ENCODE measurements at regions not wholly inside any gene's neighbourhood (a gene's known extent, or its start where the extent isn't known, plus 50 kb on each side); places are given as distances from the start of the nearest gene placed in this dataset.

- ChIA-PET RAD21 (ENCODE audit: unreplicated experiment) (no interaction called here), SMC1A (ENCODE audit: uncharacterized antibody, unreplicated experiment) (interaction anchor here (1.2 kb wide), 1 partner anchor 18 kb away, joined by 3 read pairs; no protein-coding TSS in a partner anchor)
Measured at GRCh38 chr6:104421650-104422049, 438.1 kb downstream of the HACE1 start.

More at GRCh38 chr6:104421650-104422049, 438.1 kb downstream of the HACE1 start:
- Histone ChIP-seq H3K4me3 (no peak overlapping the region), H3K36me3 (ENCODE audit: control insufficient read depth in 2 of 2, insufficient read depth in 2 of 2, low read length in 1 of 2) (no peaks in the 10 kb centered on the region), H3K4me2 (ENCODE audit: control insufficient read depth, insufficient read depth) (no peak overlapping the region), H3K4me1 (ENCODE audit: control insufficient read depth, insufficient read depth, low read length) (no peaks in the 10 kb centered on the region), H4K20me1 (ENCODE audit: control insufficient read depth, insufficient read depth) (no peaks in the 10 kb centered on the region), H3K9me3 (replicated peaks; ENCODE audit: control insufficient read depth, insufficient read depth, low read length) (no peaks in the 10 kb centered on the region), H3K27me3 (replicated peaks in 1 of 2; ENCODE audit: control insufficient read depth in 2 of 2, insufficient read depth in 2 of 2, low read length in 1 of 2) (no peaks in the 10 kb centered on the region), H3K9ac (ENCODE audit: control insufficient read depth, insufficient read depth, low read length) (no peak overlapping the region), H2AFZ (ENCODE audit: control insufficient read depth, low read depth, low read length) (no peak overlapping the region), H3K27ac (ENCODE audit: control insufficient read depth, insufficient read depth) (no peak overlapping the region), H3K79me2 (ENCODE audit: control insufficient read depth, insufficient read depth, low read length) (no peaks in the 10 kb centered on the region)
- ATAC-seq (no peak), FAIRE-seq (no peak), DNase-seq (ENCODE audit: low read depth, low spot score) (no peak)
- WGBS (ENCODE audit: insufficient coverage, insufficient replicate concordance, low lambda C conversion rate, missing lambda C conversion rate), result 0% methylated on average over 4 of the region's 4 CpGs
- CTCF ChIA-PET, result no interaction called here
- in situ Hi-C loops (cut with MboI), result no loop called here
- no TSS peak for BruUV-seq (replicated peaks)
- POLR2A ChIA-PET, result no interaction called here
- TF ChIP-seq SIN3A (IDR thresholded peaks at IDR 0.05; ENCODE audit: low read depth, low read length) (no peak), MLLT1 (IDR thresholded peaks at IDR 0.05) (no peak), POU2F2 (IDR thresholded peaks at IDR 0.05; ENCODE audit: borderline replicate concordance, low read depth, low read length) (no peak), NFYA (IDR thresholded peaks at IDR 0.05; ENCODE audit: borderline replicate concordance, low read depth, low read length) (no peak), CTCF (IDR thresholded peaks at IDR 0.05 in 2 of 3, conservative IDR thresholded peaks at IDR 0.05 in 1 of 3; ENCODE audit: control insufficient read depth in 2 of 3, extremely low read depth in 1 of 3, insufficient read depth in 1 of 3, low read depth in 3 of 3, low read length in 3 of 3) (no peak), CBFB (IDR thresholded peaks at IDR 0.05; ENCODE audit: low read depth) (no peak), POLR2AphosphoS2 (IDR thresholded peaks at IDR 0.05; ENCODE audit: low read depth, low read length) (no peak), EED (IDR thresholded peaks at IDR 0.05; ENCODE audit: low read depth) (no peak)
- intact Hi-C loops (cut with micrococcal nuclease; ENCODE audit: unreplicated experiment), result no loop called here
